ENCODE measurements at regions not wholly inside any gene's neighbourhood (a gene's known extent, or its start where the extent isn't known, plus 50 kb on each side); places are given as distances from the start of the nearest gene placed in this dataset.

DNA sequence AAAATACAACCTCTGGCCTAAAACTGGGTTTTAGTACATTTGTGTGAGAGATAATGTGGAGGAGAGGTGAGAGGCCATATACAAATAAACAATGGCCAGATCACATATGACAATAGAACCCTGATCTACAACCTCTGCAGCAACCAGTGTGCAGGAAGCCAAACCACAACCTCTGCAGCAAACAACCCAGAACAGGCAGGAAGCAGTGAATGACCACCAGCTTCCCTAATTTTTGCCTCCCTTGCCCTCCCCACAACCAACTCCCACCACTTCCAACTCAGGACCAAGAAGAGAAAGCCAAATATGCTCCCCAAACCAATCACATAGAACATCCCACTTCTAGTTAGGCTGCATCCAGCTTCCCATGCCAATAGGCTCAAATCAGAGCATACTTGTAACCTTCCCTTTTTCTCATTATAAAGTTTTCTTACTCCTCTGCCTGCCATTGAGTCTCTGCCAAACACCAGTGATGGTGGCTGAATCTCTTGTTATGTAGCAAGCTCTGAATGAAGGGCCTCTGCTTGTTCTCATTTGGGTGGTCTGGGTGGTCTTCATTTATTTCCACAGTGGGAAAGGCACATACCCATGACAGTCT lies 102.6 kb upstream of the GAP43 start:
- TF ChIP-seq CTCF (IDR thresholded peaks at IDR 0.05) (no peak), EP300 (IDR thresholded peaks at IDR 0.05) (no peak), POLR2A (IDR thresholded peaks at IDR 0.05) (no peak), POLR2AphosphoS5 (IDR thresholded peaks at IDR 0.05) (no peak)

All from suprapubic skin (tissue), 4 donors.